Ishikawa (cell line): ENCODE measurements at regions not wholly inside any gene's neighbourhood (a gene's known extent, or its start where the extent isn't known, plus 50 kb on each side); places are given as distances from the start of the nearest gene placed in this dataset.

Experiments
- CEBPB ChIP-seq: IDR thresholded peaks from 2 replicates; pipeline ENCODE4 v1.6.1; 2012
- CREB1 ChIP-seq: IDR thresholded peaks from 2 replicates; pipeline ENCODE4 v1.6.1; 2012; ENCODE audit warnings: low read depth
- EGR1 ChIP-seq: IDR thresholded peaks from 2 replicates; pipeline ENCODE4 v1.6.1; 2012
- EP300 ChIP-seq: IDR thresholded peaks from 2 replicates; pipeline ENCODE4 v1.6.1; 2012; ENCODE audit warnings: borderline replicate concordance
- FOXM1 ChIP-seq: IDR thresholded peaks from 2 replicates; pipeline ENCODE4 v1.6.1; 2012; ENCODE audit warnings: low read depth, borderline replicate concordance
- NFIC ChIP-seq: IDR thresholded peaks from 2 replicates; pipeline ENCODE4 v1.6.1; 2012
- RAD21 ChIP-seq: IDR thresholded peaks from 2 replicates; pipeline ENCODE4 v1.6.1; 2012; ENCODE audit warnings: low read depth
- TAF1 ChIP-seq: IDR thresholded peaks from 2 replicates; pipeline ENCODE4 v1.6.1; 2012; ENCODE audit warnings: low read depth, mild to moderate bottlenecking
- TCF12 ChIP-seq: IDR thresholded peaks from 2 replicates; pipeline ENCODE4 v1.6.1; 2012; ENCODE audit warnings: low read depth
- TEAD4 ChIP-seq: IDR thresholded peaks from 2 replicates; pipeline ENCODE4 v1.6.1; 2012
- YY1 ChIP-seq: IDR thresholded peaks from 2 replicates; pipeline ENCODE4 v1.6.1; 2012; ENCODE audit warnings: low read depth
- TF ChIP-seq, protein P1 (sequence below): IDR thresholded peaks from 2 replicates; pipeline ENCODE4 v1.6.1; 2012; ENCODE audit warnings: low read depth, mild to moderate bottlenecking

DNA sequence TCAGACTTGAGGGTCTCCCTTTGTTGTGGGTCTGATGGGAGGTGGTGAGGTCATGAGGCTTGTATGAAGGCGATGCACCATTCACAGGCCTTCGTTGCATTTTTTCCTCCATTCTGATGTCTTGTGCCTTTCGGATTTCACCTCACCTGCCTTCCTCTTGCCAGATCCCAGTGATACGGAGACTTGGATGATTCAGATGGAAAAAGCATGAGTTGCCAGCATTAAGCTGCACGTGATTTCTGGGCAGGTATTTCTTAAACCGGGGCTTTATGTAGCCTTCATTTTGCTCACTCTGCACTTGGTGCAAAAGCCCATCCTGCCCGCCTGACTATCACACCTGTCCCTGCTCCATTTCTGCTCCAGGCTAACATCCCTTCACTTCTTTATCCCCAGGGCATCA is 216.7 kb downstream of the SNX19 start:
- TF ChIP-seq EP300 (no peak), CEBPB (no peak), RAD21 (no peak), NFIC (no peak), TEAD4 (no peak), TCF12 (no peak), EGR1 (no peak), TAF1 (no peak), FOXM1 (no peak), CREB1 (no peak), YY1 (no peak)
- TF ChIP-seq, protein P1, sequence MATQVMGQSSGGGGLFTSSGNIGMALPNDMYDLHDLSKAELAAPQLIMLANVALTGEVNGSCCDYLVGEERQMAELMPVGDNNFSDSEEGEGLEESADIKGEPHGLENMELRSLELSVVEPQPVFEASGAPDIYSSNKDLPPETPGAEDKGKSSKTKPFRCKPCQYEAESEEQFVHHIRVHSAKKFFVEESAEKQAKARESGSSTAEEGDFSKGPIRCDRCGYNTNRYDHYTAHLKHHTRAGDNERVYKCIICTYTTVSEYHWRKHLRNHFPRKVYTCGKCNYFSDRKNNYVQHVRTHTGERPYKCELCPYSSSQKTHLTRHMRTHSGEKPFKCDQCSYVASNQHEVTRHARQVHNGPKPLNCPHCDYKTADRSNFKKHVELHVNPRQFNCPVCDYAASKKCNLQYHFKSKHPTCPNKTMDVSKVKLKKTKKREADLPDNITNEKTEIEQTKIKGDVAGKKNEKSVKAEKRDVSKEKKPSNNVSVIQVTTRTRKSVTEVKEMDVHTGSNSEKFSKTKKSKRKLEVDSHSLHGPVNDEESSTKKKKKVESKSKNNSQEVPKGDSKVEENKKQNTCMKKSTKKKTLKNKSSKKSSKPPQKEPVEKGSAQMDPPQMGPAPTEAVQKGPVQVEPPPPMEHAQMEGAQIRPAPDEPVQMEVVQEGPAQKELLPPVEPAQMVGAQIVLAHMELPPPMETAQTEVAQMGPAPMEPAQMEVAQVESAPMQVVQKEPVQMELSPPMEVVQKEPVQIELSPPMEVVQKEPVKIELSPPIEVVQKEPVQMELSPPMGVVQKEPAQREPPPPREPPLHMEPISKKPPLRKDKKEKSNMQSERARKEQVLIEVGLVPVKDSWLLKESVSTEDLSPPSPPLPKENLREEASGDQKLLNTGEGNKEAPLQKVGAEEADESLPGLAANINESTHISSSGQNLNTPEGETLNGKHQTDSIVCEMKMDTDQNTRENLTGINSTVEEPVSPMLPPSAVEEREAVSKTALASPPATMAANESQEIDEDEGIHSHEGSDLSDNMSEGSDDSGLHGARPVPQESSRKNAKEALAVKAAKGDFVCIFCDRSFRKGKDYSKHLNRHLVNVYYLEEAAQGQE: no peak
